ENCODE measurements at regions not wholly inside any gene's neighbourhood (a gene's known extent, or its start where the extent isn't known, plus 50 kb on each side); places are given as distances from the start of the nearest gene placed in this dataset.

- DNase-seq = peak; percentile 31
Observed at GRCh38 chr16:54508351-54508750, 221.8 kb upstream of the IRX3 start.

GRCh38 chr16:54506741-54507500 is 220.3 kb upstream of the IRX3 start:
- peak; percentile 77 for DNase-seq

- DNase-seq = no peak
Observed at GRCh38 chr16:54506214-54506580, 219.6 kb upstream of the IRX3 start.

- peak; percentile 41 for DNase-seq
Observed at GRCh38 chr16:54505549-54506213, 219.1 kb upstream of the IRX3 start.

- DNase-seq = no peak
Observed at GRCh38 chr16:54504372-54504771, 217.8 kb upstream of the IRX3 start.

GRCh38 chr16:54503856-54504219 is 217.3 kb upstream of the IRX3 start:
- peak; percentile 16 for DNase-seq

- peak; percentile 17 for DNase-seq
Observed at GRCh38 chr16:54503011-54503855, 216.6 kb upstream of the IRX3 start.

GRCh38 chr16:54501797-54502196 is 215.2 kb upstream of the IRX3 start:
- DNase-seq = no peak

- DNase-seq = no peak
Observed at GRCh38 chr16:54493594-54493993, 207.0 kb upstream of the IRX3 start.

- DNase-seq = no peak
Observed at GRCh38 chr16:54493061-54493460, 206.5 kb upstream of the IRX3 start.

- DNase-seq = no peak
Observed at GRCh38 chr16:54490112-54490488, 203.5 kb upstream of the IRX3 start.

GRCh38 chr16:54489225-54490111 is 202.9 kb upstream of the IRX3 start:
- DNase-seq = no peak

- no peak for DNase-seq
Observed at GRCh38 chr16:54488729-54489128, 202.1 kb upstream of the IRX3 start.

- no peak for DNase-seq
Observed at GRCh38 chr16:54487933-54488332, 201.3 kb upstream of the IRX3 start.

- DNase-seq = no peak
Observed at GRCh38 chr16:54484700-54485099, 198.1 kb upstream of the IRX3 start.

GRCh38 chr16:54482892-54483574 is 196.4 kb upstream of the IRX3 start:
- DNase-seq = no peak

GRCh38 chr16:54480429-54480828 is 193.8 kb upstream of the IRX3 start:
- DNase-seq = no peak

GRCh38 chr16:54479546-54479945 is 193.0 kb upstream of the IRX3 start:
- no peak for DNase-seq

GRCh38 chr16:54477714-54478113 is 191.1 kb upstream of the IRX3 start:
- DNase-seq = no peak

- DNase-seq = no peak
Observed at GRCh38 chr16:54475019-54475601, 188.5 kb upstream of the IRX3 start.

- DNase-seq = peak; percentile 29
Observed at GRCh38 chr16:54473226-54473993, 186.8 kb upstream of the IRX3 start.
